K562 (cell line): ENCODE measurements at regions not wholly inside any gene's neighbourhood (a gene's known extent, or its start where the extent isn't known, plus 50 kb on each side); places are given as distances from the start of the nearest gene placed in this dataset.
"Not testable (repeated sequence)": the region's sequence is repeated elsewhere in the genome, so short reads cannot be mapped to it uniquely, and the experiment has no call there.

Experiments
- ATAC-seq: fragments of 200-7000 bp; cut with Tn5 transposase; 3 replicates; pipeline ENCODE4 v1.9.1; 2020; ENCODE audit warnings: moderate library complexity
- BruUV-seq: library from RNA; stranded (reverse); fragments of 400-500 nt; replicated peaks from 2 replicates; lab custom pipeline; 2021; lab: Mats Ljungman, UMichigan
- CTCF ChIA-PET: fragments of 300-600 bp; formaldehyde crosslinking; extraction: SDS; loops from one replicate; lab custom pipeline; 2021; ENCODE audit warnings: low intra/inter-chr PET ratio; lab: Yijun Ruan, JAX
- POLR2A ChIA-PET: fragments of 300-600, 350-650 bp; sonication (Branson Sonifier 250); formaldehyde crosslinking; extraction: SDS; loops from one replicate; lab custom pipeline; 2021; ENCODE audit warnings: antibody characterized with exemption, inconsistent platforms; lab: Yijun Ruan, JAX
- DNase-seq, 4 experiments: peaks; one replicate each; pipeline versions ENCODE4 v3.0.0 to v3.0.0-alpha.2; 2011 to 2018; ENCODE audit warnings: low spot score in 3 of 4, mixed read lengths in 3 of 4; ENCODE audit errors: extremely low read depth in 1 of 4
- FAIRE-seq: peaks from 2 replicates; lab custom pipeline; 2011; peaks lifted over from hg19 to GRCh38; lab: Jason Lieb, UNC
- H2AFZ ChIP-seq: 2 replicates; pipeline ENCODE4 v1.6.0; 2011; ENCODE audit warnings: low read depth, low read length, control low read depth, inconsistent platforms
- H3K27ac ChIP-seq: fragments of 200-600 bp; 3 replicates; pipeline ENCODE4 v1.8.0; 2011; ENCODE audit warnings: low read depth, mild to moderate bottlenecking, control low read depth, inconsistent platforms, low read length, moderate library complexity, mixed read lengths; ENCODE audit errors: extremely low read depth
- H3K27me3 ChIP-seq, 2 experiments: fragments of 300-600 bp in 1 of 2; 2 replicates in 1 of 2; 3 replicates in 1 of 2; pipeline versions ENCODE4 v1.6.0 to v1.8.0; 2011; ENCODE audit warnings: inconsistent platforms in 2 of 2, low read length in 2 of 2, mild to moderate bottlenecking in 1 of 2, mixed read lengths in 1 of 2, moderate library complexity in 1 of 2; ENCODE audit not compliant: control insufficient read depth in 2 of 2, insufficient read depth in 2 of 2
- H3K36me3 ChIP-seq: fragments of 300-600 bp; 3 replicates; pipeline ENCODE4 v1.8.0; 2011; ENCODE audit warnings: mild to moderate bottlenecking, low read length, inconsistent platforms; ENCODE audit not compliant: control insufficient read depth, insufficient read depth
- H3K4me1 ChIP-seq, 2 experiments: fragments of 200-600 bp in 1 of 2; replicated peaks in 1 of 2; 2 replicates in 1 of 2; 3 replicates in 1 of 2; pipeline versions ENCODE4 v1.5.1 to v1.8.0; 2011; ENCODE audit warnings: inconsistent platforms in 2 of 2, low read length in 2 of 2, mild to moderate bottlenecking in 1 of 2, mixed read lengths in 1 of 2, moderate library complexity in 1 of 2; ENCODE audit not compliant: control insufficient read depth in 2 of 2, insufficient read depth in 2 of 2
- H3K4me2 ChIP-seq: 2 replicates; pipeline ENCODE4 v1.6.1; 2011; ENCODE audit warnings: low read length, control low read depth, inconsistent platforms, mixed read lengths; ENCODE audit not compliant: insufficient read depth
- H3K4me3 ChIP-seq: fragments of 200-600 bp; sonication (generic), shearing (Covaris generic); 2 replicates; pipeline ENCODE4 v1.5.1; 2016; ENCODE audit warnings: control low read depth, inconsistent platforms
- H3K79me2 ChIP-seq: fragments of 200-600 bp; 3 replicates; pipeline ENCODE4 v1.8.0; 2011; ENCODE audit warnings: low read length, inconsistent platforms; ENCODE audit not compliant: control insufficient read depth, insufficient read depth
- H3K9ac ChIP-seq, 2 experiments: 2 replicates each; pipeline versions ENCODE4 v1.6.0 to v1.6.1; 2011; ENCODE audit warnings: low read depth in 2 of 2, low read length in 2 of 2, control low read depth in 1 of 2, inconsistent platforms in 1 of 2, mild to moderate bottlenecking in 1 of 2, mixed read lengths in 1 of 2; ENCODE audit not compliant: insufficient read depth in 1 of 2
- H3K9me1 ChIP-seq: one replicate; pipeline ENCODE4 v1.6.0; 2011; ENCODE audit warnings: inconsistent platforms, mild to moderate bottlenecking, low read length, moderate library complexity; ENCODE audit not compliant: control insufficient read depth, insufficient read depth
- H3K9me3 ChIP-seq: replicated peaks from 2 replicates; pipeline ENCODE4 v1.5.1; 2011; ENCODE audit warnings: low read depth, low read length, inconsistent platforms; ENCODE audit not compliant: control insufficient read depth, insufficient read depth
- H4K20me1 ChIP-seq: replicated peaks from 2 replicates; pipeline ENCODE4 v1.6.1; 2011; ENCODE audit warnings: low read length, inconsistent platforms, mixed read lengths; ENCODE audit not compliant: control insufficient read depth, insufficient read depth
- CUX1 ChIP-seq: fragments of 200-800 bp; sonication (Bioruptor generic); IDR thresholded peaks from 2 replicates; pipeline ENCODE4 v1.6.1; 2016; ENCODE audit warnings: missing genetic modification characterization, missing compliant biosample characterization
- WGBS: fragments of 100-300 bp; shearing (Covaris generic); methylation state at CpG from one replicate; pipeline ENCODE4 v1.1.6; 2016; ENCODE audit warnings: low coverage, mixed read lengths; ENCODE audit not compliant: insufficient coverage; ENCODE audit errors: missing lambda C conversion rate; 5-methylcytosine and 5-hydroxymethylcytosine counted together
- in situ Hi-C: fragments of 300-500 bp; cut with MboI; formaldehyde crosslinking; loops from 4 replicates; pipeline ENCODE4 v1.15.0; 2018; ENCODE audit warnings: inconsistent platforms, mixed read lengths
- intact Hi-C: fragments of 100-400 bp; cut with micrococcal nuclease; formaldehyde crosslinking; loops from 2 replicates; pipeline ENCODE4 v1.14.2; 2022

- in situ Hi-C loops, H3K79me2 ChIP-seq, DNase-seq, H2AFZ ChIP-seq, H3K4me1 ChIP-seq, H3K4me2 ChIP-seq, BruUV-seq, H3K27me3 ChIP-seq, CTCF ChIA-PET, ATAC-seq, FAIRE-seq, H4K20me1 ChIP-seq: not testable (repeated sequence)
- peak; percentile 96 for TF ChIP-seq CUX1 (CRISPR knock-in tag)
- TF ChIP-seq, all 486 proteins: peak for 1; not testable (repeated sequence) for 485
- POLR2A ChIA-PET, H3K9me1 ChIP-seq, H3K9ac ChIP-seq, intact Hi-C loops, H3K9me3 ChIP-seq, H3K36me3 ChIP-seq, H3K4me3 ChIP-seq, H3K27ac ChIP-seq: not testable (repeated sequence)
- WGBS, result 0% methylated on average over 3 of the region's 3 CpGs
Observed at GRCh38 chr2:91846388-91846787, 3024.8 kb upstream of the TEKT4 start.

- in situ Hi-C loops, H3K27ac ChIP-seq, BruUV-seq, H3K9me1 ChIP-seq, FAIRE-seq, ATAC-seq, H3K4me3 ChIP-seq, CTCF ChIA-PET, H3K27me3 ChIP-seq, H3K9ac ChIP-seq, H3K9me3 ChIP-seq, H2AFZ ChIP-seq, H3K4me2 ChIP-seq, H3K4me1 ChIP-seq, H3K79me2 ChIP-seq, DNase-seq, H3K36me3 ChIP-seq, H4K20me1 ChIP-seq, intact Hi-C loops, POLR2A ChIA-PET: not testable (repeated sequence)
- 4% methylated on average over 8 of the region's 47 CpGs for WGBS
Observed at GRCh38 chr2:91851689-91852420, 3019.4 kb upstream of the TEKT4 start.
